ENCODE measurements at regions not wholly inside any gene's neighbourhood (a gene's known extent, or its start where the extent isn't known, plus 50 kb on each side); places are given as distances from the start of the nearest gene placed in this dataset.
"Not testable (repeated sequence)": the region's sequence is repeated elsewhere in the genome, so short reads cannot be mapped to it uniquely, and the experiment has no call there.

- ChIA-PET CTCF (no interaction called here), POLR2A (no interaction called here)
These were observed 136.6 kb upstream of the IVNS1ABP start for GRCh38 chr1:185453496-185454192.

- POLR2A ChIA-PET = no interaction called here
- CTCF ChIA-PET = no interaction called here
These were observed 133.9 kb upstream of the IVNS1ABP start for GRCh38 chr1:185450917-185451316.

- CTCF ChIA-PET = interaction anchor here (0.6 kb wide), 1 partner anchor 519 kb away, joined by 4 read pairs; no protein-coding TSS in a partner anchor
- POLR2A ChIA-PET = no interaction called here
These were observed 133.2 kb upstream of the IVNS1ABP start for GRCh38 chr1:185450060-185450788.

- POLR2A ChIA-PET = no interaction called here
- CTCF ChIA-PET = interaction anchor here (0.6 kb wide), 1 partner anchor 518 kb away, joined by 4 read pairs; no protein-coding TSS in a partner anchor
These were observed 132.5 kb upstream of the IVNS1ABP start for GRCh38 chr1:185449378-185450059.

- ChIA-PET POLR2A (no interaction called here), CTCF (no interaction called here)
These were observed 131.6 kb upstream of the IVNS1ABP start for GRCh38 chr1:185448591-185449186.

- ChIA-PET POLR2A (no interaction called here), CTCF (no interaction called here)
These were observed 129.1 kb upstream of the IVNS1ABP start for GRCh38 chr1:185446131-185446530.

- ChIA-PET CTCF (interaction anchor here (1.0 kb wide), 1 partner anchor 128 kb away, joined by 3 read pairs; no protein-coding TSS in a partner anchor), POLR2A (no interaction called here)
These were observed 128.6 kb upstream of the IVNS1ABP start for GRCh38 chr1:185445594-185445993.

DNA sequence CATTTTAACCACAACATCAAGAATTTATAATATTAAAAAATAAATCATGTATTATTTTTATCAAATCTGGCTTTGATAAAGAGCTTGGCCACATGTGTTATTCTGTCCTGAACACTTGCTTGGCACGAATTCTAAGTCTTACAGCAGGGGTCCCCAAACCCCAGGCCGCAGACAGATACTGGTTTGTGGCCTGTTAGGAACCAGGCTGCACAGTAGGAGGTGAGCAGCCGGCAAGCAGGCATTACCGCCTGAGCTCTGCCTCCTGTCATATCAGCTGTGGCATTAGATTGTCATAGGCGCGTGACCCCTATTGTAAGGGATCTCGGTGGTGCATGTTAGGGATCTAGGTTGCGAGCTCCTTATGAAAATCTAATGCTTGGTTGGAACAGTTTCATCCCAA is 127.6 kb upstream of the IVNS1ABP start:
- ChIA-PET POLR2A (no interaction called here), CTCF (interaction anchor here (1.0 kb wide), 1 partner anchor 127 kb away, joined by 3 read pairs; no protein-coding TSS in a partner anchor)

DNA sequence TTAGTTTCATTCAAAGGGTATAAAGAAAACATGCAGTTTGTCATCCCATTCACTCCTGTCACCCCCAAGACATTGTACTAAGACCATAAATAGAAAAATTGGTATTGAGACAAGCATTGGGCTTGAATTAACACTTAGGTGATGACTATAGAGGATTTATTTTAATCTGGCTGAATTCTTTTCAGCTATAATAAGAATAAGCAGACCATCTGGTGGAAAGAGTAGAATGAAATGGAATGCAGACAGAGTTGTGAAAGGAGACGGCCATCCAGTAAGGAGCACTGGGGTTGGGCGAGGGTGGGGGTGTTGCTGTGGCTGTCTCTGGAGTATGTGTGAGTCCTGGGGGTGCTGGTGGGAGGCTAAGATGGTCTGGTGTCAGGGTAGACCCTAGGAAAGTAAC is 125.0 kb upstream of the IVNS1ABP start:
- POLR2A ChIA-PET = no interaction called here
- CTCF ChIA-PET = no interaction called here

- ChIA-PET CTCF (no interaction called here), POLR2A (no interaction called here)
These were observed 124.6 kb upstream of the IVNS1ABP start for GRCh38 chr1:185441605-185442004.

DNA sequence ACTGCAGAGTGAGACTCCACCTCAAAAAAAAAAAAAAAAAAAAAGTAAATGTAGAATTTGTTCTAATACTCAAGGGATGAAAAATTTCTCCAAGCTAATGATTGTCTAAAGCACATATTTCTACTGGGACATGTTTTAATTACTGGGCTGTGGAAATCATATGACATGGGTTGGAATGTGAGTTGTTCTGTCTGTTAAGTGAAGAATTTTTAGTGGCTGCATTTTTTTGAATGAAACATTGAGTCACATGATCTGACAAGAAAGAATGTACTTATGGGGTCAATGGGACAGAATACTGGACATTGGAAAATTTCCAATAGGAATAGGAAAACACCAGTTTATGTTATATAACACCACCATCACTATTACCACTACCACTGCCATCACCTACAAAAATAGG is 123.8 kb upstream of the IVNS1ABP start:
- ChIA-PET POLR2A (interaction anchor here (0.6 to 1.6 kb wide), 4 partner anchors 17 to 686 kb away, joined by 3 to 5 read pairs (median 4); no protein-coding TSS in a partner anchor), CTCF (interaction anchor here (1.4 kb wide), 1 partner anchor 123 kb away, joined by 3 read pairs; the partner anchor contains the start of gene IVNS1ABP)

- CTCF ChIA-PET = interaction anchor here (0.6 to 1.4 kb wide), 3 partner anchors 104 to 127 kb away, joined by 3 to 4 read pairs (median 3); partner anchors contain the start of gene IVNS1ABP
- POLR2A ChIA-PET = interaction anchor here (0.7 to 2.1 kb wide), 5 partner anchors 19 to 123 kb away, joined by 3 to 16 read pairs (median 4); partner anchors contain the start of gene IVNS1ABP
These were observed 122.8 kb upstream of the IVNS1ABP start for GRCh38 chr1:185439727-185440415.

DNA sequence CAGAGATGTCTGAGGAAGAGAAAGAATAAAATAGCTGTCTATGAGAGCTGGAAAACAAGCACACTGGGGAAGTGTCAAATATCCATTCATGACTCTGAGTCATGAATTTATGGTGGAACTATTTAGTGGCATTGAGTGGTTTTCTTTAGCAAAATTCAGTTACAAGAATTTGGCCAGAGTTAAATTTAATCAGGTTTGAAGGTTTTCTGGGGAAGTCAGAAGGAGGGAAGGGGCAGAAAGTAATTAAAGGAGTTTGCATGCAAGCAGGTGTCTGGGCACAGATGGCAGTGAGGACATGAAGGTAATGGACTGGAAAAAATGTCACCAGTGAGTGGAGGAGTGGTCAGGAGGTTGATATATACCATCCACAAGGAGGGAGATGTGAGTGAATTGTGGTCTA is 121.9 kb upstream of the IVNS1ABP start:
- POLR2A ChIA-PET = interaction anchor here (0.8 to 2.1 kb wide), 3 partner anchors 100 to 122 kb away, joined by 3 to 16 read pairs (median 5); partner anchors contain the start of gene IVNS1ABP
- CTCF ChIA-PET = interaction anchor here (1.3 kb wide), 1 partner anchor 128 kb away, joined by 4 read pairs; no protein-coding TSS in a partner anchor

GRCh38 chr1:185435696-185436379 is 118.8 kb upstream of the IVNS1ABP start:
- POLR2A ChIA-PET = no interaction called here
- CTCF ChIA-PET = no interaction called here

GRCh38 chr1:185434721-185435120 is 117.7 kb upstream of the IVNS1ABP start:
- ChIA-PET POLR2A (no interaction called here), CTCF (no interaction called here)

DNA sequence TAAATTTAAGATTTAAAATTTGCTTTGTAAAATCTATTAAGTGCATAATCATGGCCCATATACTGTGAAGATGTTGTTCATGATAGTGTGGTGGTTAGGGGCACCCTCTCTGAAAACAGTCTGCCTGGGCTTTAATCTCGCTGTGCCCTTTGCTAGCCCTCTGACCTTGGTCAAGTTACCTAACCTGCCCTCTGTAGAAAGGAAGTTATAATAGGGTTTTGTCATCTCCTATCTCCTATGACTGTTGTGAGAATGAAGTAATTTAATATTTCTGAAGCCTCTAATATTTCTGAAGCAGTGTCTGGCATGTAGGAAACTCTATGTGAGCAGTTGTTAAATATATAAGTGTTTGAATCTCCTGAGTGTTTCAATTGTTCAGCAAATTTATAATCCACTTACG is 116.6 kb upstream of the IVNS1ABP start:
- ChIA-PET CTCF (no interaction called here), POLR2A (no interaction called here)

- CTCF ChIA-PET = no interaction called here
- POLR2A ChIA-PET = no interaction called here
These were observed 115.9 kb upstream of the IVNS1ABP start for GRCh38 chr1:185432948-185433347.

DNA sequence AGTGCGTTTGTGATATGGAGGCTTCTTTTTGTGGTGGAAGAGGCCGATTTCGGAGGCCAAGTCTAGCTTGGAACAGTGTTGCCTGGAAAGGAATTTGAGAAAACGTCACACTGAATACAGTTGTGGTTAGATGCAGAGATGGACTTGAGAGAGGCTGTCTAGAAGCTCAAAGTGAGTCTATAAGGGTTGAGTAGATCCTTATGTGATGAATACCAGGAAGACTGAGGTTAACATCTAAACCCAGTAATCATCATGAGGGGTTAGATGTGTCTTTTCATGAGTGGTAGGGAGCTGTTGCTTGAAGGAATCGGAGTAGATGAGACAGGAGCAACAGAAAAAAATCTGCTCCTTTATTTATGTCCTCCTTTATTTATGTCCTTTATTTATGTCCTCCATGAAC is 114.6 kb upstream of the IVNS1ABP start:
- CTCF ChIA-PET = no interaction called here
- POLR2A ChIA-PET = no interaction called here

DNA sequence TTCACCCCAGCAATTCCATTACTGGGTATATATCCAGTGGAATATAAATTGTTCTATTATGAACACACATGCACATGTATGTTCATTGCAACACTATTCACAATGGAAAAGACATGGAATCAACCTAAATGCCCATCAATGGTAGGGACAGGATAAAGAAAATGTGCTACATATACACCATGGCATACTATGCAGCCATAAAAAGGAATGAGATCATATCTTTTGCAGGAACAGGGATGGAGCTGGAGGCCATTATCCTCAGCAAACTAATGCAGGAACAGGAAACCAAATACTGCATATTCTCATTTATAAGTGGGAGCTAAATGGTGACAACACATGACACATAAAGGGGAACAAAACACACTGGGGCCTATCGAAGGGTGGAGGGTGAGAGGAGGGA is 112.6 kb upstream of the IVNS1ABP start:
- CTCF ChIA-PET, POLR2A ChIA-PET: not testable (repeated sequence)

Measured in activated CD8-positive, alpha-beta memory T cell treated with anti-CD3 and anti-CD28 coated beads for 36 hours (primary cell).